Effector memory CD8-positive, alpha-beta T cell (primary cell): ENCODE measurements at regions not wholly inside any gene's neighbourhood (a gene's known extent, or its start where the extent isn't known, plus 50 kb on each side); places are given as distances from the start of the nearest gene placed in this dataset.

Experiments
- ATAC-seq: fragments of 150-1000 bp; cut with Tn5 transposase; replicated peaks from 2 replicates; pipeline ENCODE4 v1.10.0; 2021; ENCODE audit warnings: mild to moderate bottlenecking, moderate library complexity
- DNase-seq, 3 experiments: peaks; one replicate each; pipeline ENCODE4 v3.0.0; 2021
- H3K27ac Mint-ChIP-seq, 2 donors: one replicate each; pipeline ENCODE4 v1.8.0; 2022; ENCODE audit warnings: mild to moderate bottlenecking in 2 of 2, mixed read lengths in 2 of 2, moderate library complexity in 2 of 2
- H3K27me3 Mint-ChIP-seq, 2 donors: one replicate each; pipeline ENCODE4 v1.8.0; 2022; ENCODE audit warnings: mixed read lengths in 2 of 2
- H3K36me3 Mint-ChIP-seq: one replicate; pipeline ENCODE4 v1.8.0; 2022; ENCODE audit warnings: mild to moderate bottlenecking, moderate library complexity, mixed read lengths; ENCODE audit not compliant: insufficient read depth
- H3K4me1 Mint-ChIP-seq, 2 donors: one replicate each; pipeline ENCODE4 v1.8.0; 2022; ENCODE audit warnings: low read depth in 2 of 2, mixed read lengths in 2 of 2
- H3K4me3 Mint-ChIP-seq, 2 donors: one replicate each; pipeline ENCODE4 v1.8.0; 2022; ENCODE audit warnings: mild to moderate bottlenecking in 2 of 2, mixed read lengths in 2 of 2, moderate library complexity in 2 of 2
- H3K9me3 Mint-ChIP-seq, 2 donors: one replicate each; pipeline ENCODE4 v1.8.0; 2022; ENCODE audit warnings: mixed read lengths in 2 of 2

DNA sequence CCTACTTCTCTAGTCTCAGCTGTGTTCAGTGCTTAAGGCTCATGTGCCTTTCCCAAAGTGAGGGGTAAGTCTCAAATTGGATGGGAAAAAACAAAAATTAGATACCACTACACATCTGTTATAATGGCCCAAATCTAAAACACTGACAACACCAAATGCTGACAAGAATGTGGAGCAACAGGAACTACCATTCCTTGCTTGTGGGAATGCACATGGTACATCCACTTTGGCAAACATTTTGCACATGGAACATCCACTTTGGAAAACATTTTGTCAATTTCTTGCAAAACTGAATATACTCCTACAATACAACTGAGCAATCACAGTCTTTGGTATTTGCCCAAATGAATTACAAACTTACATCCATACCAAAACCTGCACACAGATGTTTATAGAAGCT is 109.3 kb downstream of the TENT5A start:
- H3K4me3 Mint-ChIP-seq: no peak overlapping the region
- H3K9me3 Mint-ChIP-seq: peaks cover 13 to 21% of the 10 kb centered on the region in 2 donors
- no peaks in the 10 kb centered on the region for H3K27me3 Mint-ChIP-seq
- no peaks in the 10 kb centered on the region for H3K4me1 Mint-ChIP-seq
- ATAC-seq: no peak
- no peak for DNase-seq
- no peaks in the 10 kb centered on the region for H3K36me3 Mint-ChIP-seq
- H3K27ac Mint-ChIP-seq: no peak overlapping the region

DNA sequence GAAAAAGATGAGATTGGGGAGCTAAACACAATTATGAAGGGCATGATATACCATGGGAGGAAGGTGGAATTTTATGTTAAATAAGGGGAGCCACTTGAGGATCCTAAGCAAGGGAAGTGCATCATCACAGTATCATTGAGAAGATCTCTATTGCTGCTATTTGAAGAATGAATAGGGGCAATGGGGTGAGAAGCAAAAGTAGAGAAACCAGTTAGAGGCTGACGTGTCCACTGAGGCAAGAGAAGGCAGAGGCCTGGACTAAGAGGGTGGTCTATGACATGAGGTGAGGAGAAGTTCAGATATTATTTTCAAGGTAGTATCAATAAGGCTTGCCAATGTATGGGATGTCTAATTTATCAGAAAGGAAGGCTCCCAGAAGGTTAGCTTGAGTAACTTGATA is 111.6 kb downstream of the TENT5A start:
- H3K9me3 Mint-ChIP-seq: peaks cover 13 to 21% of the 10 kb centered on the region in 2 donors
- ATAC-seq (no peak), DNase-seq (no peak)
- no peak overlapping the region for H3K27ac Mint-ChIP-seq
- no peaks in the 10 kb centered on the region for H3K4me1 Mint-ChIP-seq
- no peaks in the 10 kb centered on the region for H3K36me3 Mint-ChIP-seq
- no peak overlapping the region for H3K4me3 Mint-ChIP-seq
- no peaks in the 10 kb centered on the region for H3K27me3 Mint-ChIP-seq

DNA sequence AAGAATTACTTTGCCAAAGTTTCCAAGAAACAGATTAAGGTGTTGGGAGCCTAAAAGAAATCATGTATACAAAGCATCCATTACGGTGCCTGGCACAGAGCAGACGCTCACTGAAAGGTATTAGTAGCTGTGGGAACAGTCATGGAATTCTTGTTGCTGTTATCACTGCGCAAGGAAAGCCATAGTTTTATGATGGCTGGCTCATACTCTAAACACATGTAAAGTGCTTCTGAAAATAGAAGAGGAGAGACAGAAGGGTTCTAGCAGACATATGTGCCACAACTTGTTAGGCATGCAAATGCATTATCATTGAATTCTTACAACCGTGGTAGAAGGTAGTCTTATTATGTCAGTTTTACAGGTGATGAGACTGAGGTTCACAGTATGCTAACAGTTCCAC is 112.4 kb downstream of the TENT5A start:
- Mint-ChIP-seq H3K4me3 (no peak overlapping the region), H3K4me1 (no peaks in the 10 kb centered on the region), H3K27ac (no peak overlapping the region), H3K27me3 (no peaks in the 10 kb centered on the region), H3K9me3 (peaks cover 14 to 17% of the 10 kb centered on the region in 2 donors), H3K36me3 (no peaks in the 10 kb centered on the region)
- DNase-seq (no peak), ATAC-seq (no peak)

DNA sequence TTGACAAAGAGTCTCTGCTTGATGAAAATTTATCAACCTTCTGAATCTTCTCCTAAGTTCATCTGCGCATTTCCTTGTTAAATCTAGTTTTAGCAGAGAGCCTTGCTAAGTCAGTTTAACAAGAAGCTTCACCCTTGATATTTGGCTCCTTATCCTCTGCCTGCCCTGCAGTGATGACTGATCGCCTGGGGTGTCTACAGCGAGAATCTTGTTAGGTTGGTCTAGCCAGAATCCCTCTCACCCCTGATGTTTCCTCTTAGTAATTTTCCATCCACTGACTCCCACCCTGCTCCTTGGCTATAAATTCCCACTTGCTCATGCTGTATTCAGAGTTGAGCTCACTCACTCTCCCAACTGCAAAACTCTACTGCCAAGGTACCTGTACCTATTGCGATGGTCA is 114.1 kb downstream of the TENT5A start:
- H3K27ac Mint-ChIP-seq: no peak overlapping the region

DNA sequence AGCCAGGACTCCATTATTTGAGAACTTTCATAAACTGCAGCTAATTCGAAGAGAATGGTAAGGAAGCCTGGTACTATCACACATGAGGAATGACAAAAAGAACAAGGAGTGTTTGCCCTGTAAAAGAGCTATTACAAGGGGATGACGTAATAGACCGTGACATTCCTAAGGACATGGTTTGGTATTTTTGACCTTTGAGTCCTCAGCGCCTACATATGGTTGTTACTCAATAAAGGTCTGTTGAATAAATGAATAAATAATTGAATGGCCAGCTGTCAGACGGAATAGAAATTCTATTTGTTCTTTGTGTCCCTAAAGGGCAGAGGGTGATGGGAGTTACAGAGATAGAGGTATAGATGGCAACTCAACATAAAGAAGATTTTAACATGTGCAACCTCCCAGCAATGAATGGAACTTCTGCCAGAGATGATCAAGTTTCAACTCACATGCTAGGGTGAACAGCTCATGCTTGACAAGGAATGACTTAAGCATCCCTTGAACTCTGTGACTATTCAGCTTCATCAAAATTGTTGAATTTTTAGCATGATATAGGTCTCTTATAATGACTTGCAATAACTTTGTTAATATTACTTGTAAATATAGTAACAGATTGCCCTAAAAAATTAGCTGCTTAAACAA is 115.4 kb downstream of the TENT5A start:
- Mint-ChIP-seq H3K4me3 (no peak overlapping the region), H3K36me3 (no peaks in the 10 kb centered on the region), H3K4me1 (no peaks in the 10 kb centered on the region), H3K27ac (no peak overlapping the region), H3K27me3 (no peaks in the 10 kb centered on the region), H3K9me3 (peaks cover 12% of the 10 kb centered on the region in 2 donors)
- DNase-seq (no peak), ATAC-seq (no peak)

More for the DNA sequence above, 114.1 kb downstream of the TENT5A start:
- DNase-seq (no peak), ATAC-seq (no peak)
- no peaks in the 10 kb centered on the region for H3K4me1 Mint-ChIP-seq
- no peaks in the 10 kb centered on the region for H3K36me3 Mint-ChIP-seq
- no peaks in the 10 kb centered on the region for H3K27me3 Mint-ChIP-seq
- H3K9me3 Mint-ChIP-seq: peaks cover 13 to 15% of the 10 kb centered on the region in 2 donors
- no peak overlapping the region for H3K4me3 Mint-ChIP-seq

DNA sequence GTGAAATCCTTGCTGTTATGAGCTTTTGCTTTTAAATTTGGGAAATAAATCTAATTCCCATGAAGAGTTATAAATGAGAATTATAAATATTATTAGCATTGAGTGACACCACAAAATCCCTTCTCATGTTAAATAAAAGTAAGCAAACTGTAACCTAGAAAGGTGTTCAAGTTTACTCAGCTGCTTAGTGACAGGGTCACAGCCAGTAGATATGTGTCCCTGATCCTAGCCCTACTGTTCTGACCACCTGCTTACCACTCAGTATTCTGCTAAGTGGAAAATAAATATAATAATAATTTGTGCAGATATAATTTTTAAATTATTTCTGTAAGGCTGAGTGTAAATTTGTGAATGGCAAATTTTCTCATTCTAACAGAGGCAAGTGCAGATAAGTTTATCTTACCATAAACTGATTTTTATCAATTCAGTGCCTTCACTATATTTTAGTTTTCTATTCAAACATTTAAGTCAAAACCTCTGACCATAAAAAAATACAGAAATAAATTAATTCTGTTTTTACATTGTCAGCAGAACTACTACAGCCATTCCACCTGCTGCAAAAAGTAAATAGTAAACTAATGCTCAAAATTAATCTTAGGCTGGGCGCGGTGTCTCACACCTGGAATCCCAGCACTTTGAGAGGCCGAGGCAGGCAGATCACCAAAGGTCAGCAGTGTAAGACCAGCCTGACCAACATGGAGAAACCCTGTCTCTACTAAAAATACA is 118.2 kb downstream of the TENT5A start:
- no peak for ATAC-seq
- Mint-ChIP-seq H3K4me1 (no peaks in the 10 kb centered on the region), H3K27ac (no peak overlapping the region), H3K36me3 (no peaks in the 10 kb centered on the region), H3K4me3 (no peak overlapping the region), H3K27me3 (no peaks in the 10 kb centered on the region), H3K9me3 (peaks cover 6 to 22% of the 10 kb centered on the region in 2 donors)
- no peak for DNase-seq

DNA sequence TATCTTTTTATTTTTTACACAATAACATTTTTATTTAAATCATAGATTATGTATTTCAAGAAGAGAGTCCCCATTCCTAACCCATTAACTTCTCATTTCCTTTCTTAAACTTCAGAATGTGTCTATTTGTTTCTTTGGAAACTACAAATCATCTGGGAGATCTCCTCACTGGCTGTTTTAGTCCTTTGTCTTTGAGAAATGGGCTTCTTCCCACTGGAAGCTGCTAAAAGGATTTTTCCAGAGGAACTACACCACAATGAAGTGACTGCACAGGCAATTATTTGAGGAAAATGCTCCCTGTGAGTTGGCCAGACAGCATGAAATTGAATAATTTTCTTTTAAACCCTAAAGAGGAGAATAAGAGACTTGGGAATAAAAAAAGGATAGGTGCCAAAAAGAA is 119.1 kb downstream of the TENT5A start:
- ATAC-seq: no peak
- Mint-ChIP-seq H3K27me3 (no peaks in the 10 kb centered on the region), H3K4me3 (no peak overlapping the region), H3K4me1 (no peaks in the 10 kb centered on the region), H3K27ac (no peak overlapping the region), H3K36me3 (no peaks in the 10 kb centered on the region), H3K9me3 (peaks cover 5 to 22% of the 10 kb centered on the region in 2 donors)
- DNase-seq: no peak

DNA sequence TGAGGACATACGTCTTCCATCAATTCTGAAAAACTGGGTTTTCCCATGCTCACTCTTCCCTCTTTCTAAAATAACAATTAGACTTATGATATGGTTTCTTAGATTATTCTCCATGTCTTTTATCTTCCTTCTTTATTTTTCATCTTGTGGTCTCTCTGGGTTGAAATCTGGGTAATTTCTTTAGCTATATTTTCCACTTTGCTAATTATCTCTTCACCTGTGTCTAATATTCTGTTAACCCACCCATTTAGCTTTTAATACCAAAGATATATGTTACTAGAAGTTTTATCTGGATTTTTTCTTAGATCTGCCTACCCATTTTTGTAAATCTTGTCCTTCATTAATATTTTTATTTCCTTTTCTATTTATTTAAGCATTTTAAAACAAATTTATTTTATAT is 121.8 kb downstream of the TENT5A start:
- no peaks in the 10 kb centered on the region for H3K36me3 Mint-ChIP-seq
- peaks cover 5 to 22% of the 10 kb centered on the region in 2 donors for H3K9me3 Mint-ChIP-seq
- no peaks in the 10 kb centered on the region for H3K27me3 Mint-ChIP-seq
- ATAC-seq (no peak), DNase-seq (no peak)
- no peak overlapping the region for H3K4me3 Mint-ChIP-seq
- no peak overlapping the region for H3K27ac Mint-ChIP-seq
- no peaks in the 10 kb centered on the region for H3K4me1 Mint-ChIP-seq

DNA sequence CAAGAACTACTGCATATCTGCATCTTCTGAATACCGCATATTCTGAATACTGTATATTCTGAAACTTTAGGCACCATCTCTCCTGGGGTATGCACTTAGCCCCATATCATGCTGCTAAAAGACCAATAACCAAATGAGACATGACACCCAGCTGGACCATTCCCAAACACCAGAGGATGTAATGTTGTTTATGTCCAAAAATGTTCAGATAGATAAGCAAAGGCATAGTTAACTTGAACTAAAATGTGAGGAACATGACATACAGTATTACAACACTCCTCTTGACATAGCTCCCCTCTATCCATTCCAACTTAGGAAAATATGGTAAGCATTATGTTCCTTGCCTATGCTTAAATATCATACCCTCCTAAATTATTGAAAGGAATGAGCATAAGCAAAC is 127.3 kb downstream of the TENT5A start:
- no peaks in the 10 kb centered on the region for H3K4me1 Mint-ChIP-seq
- ATAC-seq (no peak), DNase-seq (no peak)
- H3K36me3 Mint-ChIP-seq: no peaks in the 10 kb centered on the region
- H3K27me3 Mint-ChIP-seq: no peaks in the 10 kb centered on the region
- H3K27ac Mint-ChIP-seq: no peak overlapping the region
- no peak overlapping the region for H3K4me3 Mint-ChIP-seq
- peaks cover 4 to 22% of the 10 kb centered on the region in 2 donors for H3K9me3 Mint-ChIP-seq

DNA sequence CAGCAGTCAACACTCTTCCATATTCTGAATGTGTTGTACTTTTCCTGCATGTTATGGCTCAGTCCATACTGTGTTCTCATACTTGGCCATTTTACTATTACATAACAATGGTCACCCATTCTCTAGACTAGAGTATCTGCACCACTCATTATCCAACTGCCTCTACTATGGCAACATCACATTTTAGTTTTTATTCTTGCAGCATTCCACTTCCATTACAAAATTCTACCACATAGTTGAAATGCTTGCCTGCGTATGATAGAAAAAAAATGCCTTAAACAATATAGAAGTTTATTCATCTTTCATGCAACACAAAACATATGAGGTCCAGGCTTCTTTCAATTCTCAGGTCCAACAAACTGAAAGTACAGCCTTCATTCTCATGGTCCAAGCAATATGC is 128.0 kb downstream of the TENT5A start:
- DNase-seq (no peak), ATAC-seq (no peak)
- H3K4me1 Mint-ChIP-seq: no peaks in the 10 kb centered on the region
- H3K36me3 Mint-ChIP-seq: no peaks in the 10 kb centered on the region
- H3K4me3 Mint-ChIP-seq: no peak overlapping the region
- H3K27ac Mint-ChIP-seq: no peak overlapping the region
- peaks cover 4 to 15% of the 10 kb centered on the region in 2 donors for H3K9me3 Mint-ChIP-seq
- no peaks in the 10 kb centered on the region for H3K27me3 Mint-ChIP-seq

DNA sequence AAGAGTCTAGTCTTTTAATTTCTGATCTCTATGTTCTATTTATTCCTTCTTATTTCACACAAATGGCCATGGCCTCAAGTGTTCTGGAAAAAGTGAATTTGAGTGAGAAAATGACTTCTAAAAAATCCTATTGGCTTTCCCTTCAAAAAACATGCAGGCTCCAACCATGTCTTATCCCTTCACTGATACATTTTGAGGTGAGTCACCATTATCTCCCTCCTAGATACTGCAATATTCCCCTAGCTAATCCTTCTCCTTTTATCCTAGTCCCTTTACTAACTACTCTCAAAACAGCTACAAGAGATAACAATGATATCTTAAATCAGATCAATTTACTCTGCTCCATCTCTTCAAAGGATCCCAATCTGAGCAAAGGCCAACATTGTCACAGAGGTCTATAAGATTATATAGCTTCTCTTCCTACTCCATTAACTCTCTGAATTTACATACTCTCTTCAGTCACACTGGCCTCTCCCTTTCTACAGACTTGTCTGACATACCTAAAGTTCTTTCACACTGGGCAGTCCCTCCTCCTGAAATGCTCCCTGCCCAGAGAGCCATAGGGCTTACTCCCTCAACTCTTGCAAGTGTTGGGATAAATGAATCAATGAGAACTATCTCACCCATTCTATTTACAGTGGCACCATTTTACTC is 129.2 kb downstream of the TENT5A start:
- Mint-ChIP-seq H3K27me3 (no peaks in the 10 kb centered on the region), H3K36me3 (no peaks in the 10 kb centered on the region), H3K4me1 (no peaks in the 10 kb centered on the region), H3K9me3 (peaks cover 6 to 15% of the 10 kb centered on the region in 2 donors), H3K27ac (no peak overlapping the region), H3K4me3 (no peak overlapping the region)
- DNase-seq (no peak), ATAC-seq (no peak)

DNA sequence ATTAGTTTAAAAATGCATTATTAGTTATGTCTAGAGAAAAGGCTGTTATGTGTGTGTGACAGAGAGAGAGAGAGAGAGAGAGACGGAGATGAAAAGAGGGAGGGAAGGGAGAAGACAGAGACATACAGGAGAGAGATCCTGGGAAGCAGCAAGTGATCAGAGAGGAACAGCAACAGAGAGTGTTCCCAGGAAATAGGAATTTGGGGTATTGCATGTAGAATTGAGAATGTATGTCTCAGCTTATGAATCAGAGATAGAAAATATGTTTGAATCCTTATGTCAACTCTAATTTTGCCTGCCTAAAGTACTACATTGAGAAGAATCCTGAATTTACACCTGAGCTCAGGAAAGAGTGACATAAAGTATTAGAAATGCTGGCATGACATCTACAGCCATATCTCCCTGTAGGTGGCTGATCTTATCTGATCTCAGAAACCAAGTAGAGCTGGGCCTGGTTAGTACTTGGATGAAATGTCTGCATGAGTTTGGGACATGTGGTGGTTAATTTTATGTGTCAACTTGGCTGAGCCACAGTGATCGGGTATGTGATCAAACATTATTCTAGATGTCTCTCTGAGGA is 130.6 kb downstream of the TENT5A start:
- ATAC-seq (no peak), DNase-seq (no peak)
- Mint-ChIP-seq H3K27me3 (no peaks in the 10 kb centered on the region), H3K9me3 (peaks cover 6 to 15% of the 10 kb centered on the region in 2 donors), H3K27ac (no peak overlapping the region), H3K36me3 (no peaks in the 10 kb centered on the region), H3K4me1 (no peaks in the 10 kb centered on the region), H3K4me3 (no peak overlapping the region)

DNA sequence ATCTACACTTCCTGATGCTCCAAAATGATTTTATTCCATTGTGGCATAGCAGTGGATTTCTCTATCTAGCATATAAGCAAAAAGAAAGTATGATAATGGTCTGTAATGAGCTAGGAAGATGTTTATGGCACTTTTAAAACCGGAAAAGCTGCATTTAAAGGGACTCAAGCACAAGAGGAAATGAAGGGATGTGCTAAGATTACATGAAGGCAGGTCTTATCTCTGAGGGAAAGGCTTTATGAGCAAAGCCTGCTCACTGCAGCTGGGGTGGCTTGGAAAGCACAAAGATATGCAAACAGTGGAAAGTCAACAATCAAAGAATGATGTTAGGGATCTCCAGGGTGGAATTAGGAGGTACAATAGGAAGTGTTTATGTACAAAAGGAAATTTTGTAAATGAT is 138.2 kb downstream of the TENT5A start:
- Mint-ChIP-seq H3K36me3 (no peaks in the 10 kb centered on the region), H3K4me3 (no peak overlapping the region), H3K27me3 (no peaks in the 10 kb centered on the region), H3K27ac (no peak overlapping the region), H3K9me3 (peaks cover 0 to 3% of the 10 kb centered on the region in 2 donors), H3K4me1 (no peaks in the 10 kb centered on the region)
- no peak for DNase-seq
- no peak for ATAC-seq

DNA sequence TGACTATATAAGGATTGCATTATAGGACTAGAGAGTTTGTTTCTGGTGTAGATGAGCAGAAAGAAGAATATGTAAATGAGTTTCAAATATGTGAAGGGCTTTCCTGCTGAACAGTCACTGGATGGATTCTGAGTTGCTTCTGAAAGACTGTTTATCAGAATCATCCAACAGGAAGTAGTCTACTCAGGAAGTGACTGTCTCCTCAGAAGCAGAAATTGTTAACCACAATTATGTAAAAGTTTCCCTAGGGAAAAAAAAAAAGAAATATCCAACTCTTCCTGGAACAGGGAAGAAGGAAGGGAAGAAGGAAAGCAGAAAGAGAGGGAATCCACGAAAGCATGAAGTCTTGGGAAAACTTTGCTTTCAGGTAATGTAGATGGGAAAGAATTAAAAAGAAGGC is 138.9 kb downstream of the TENT5A start:
- Mint-ChIP-seq H3K4me1 (no peaks in the 10 kb centered on the region), H3K4me3 (no peak overlapping the region), H3K36me3 (no peaks in the 10 kb centered on the region), H3K9me3 (peaks cover 0 to 2% of the 10 kb centered on the region in 2 donors), H3K27ac (no peak overlapping the region), H3K27me3 (no peaks in the 10 kb centered on the region)
- ATAC-seq: no peak
- no peak for DNase-seq
